ENCODE measurements at regions not wholly inside any gene's neighbourhood (a gene's known extent, or its start where the extent isn't known, plus 50 kb on each side); places are given as distances from the start of the nearest gene placed in this dataset.

- no peak for TF ChIP-seq EZH2 (IDR thresholded peaks at IDR 0.05; ENCODE audit: insufficient read depth, poor library complexity, severe bottlenecking)
- no peak for TF ChIP-seq EZH2phosphoT487 (IDR thresholded peaks at IDR 0.05; ENCODE audit: insufficient read depth, low read depth)
- in situ Hi-C loops (cut with MboI), result no loop called here
- Histone ChIP-seq H4K20me1 (ENCODE audit: insufficient read depth) (no peaks in the 10 kb centered on the region), H3K4me3 (no peak overlapping the region), H3K4me2 (ENCODE audit: unreplicated experiment) (no peak overlapping the region), H2AFZ (no peak overlapping the region), H3K79me2 (ENCODE audit: insufficient read depth) (no peaks in the 10 kb centered on the region), H3K27me3 (replicated peaks; ENCODE audit: insufficient read depth) (no peaks in the 10 kb centered on the region; the same call in 1 of the 2 replicates), H3K9ac (no peak overlapping the region), H3K9me2 (ENCODE audit: insufficient read depth) (no peaks in the 10 kb centered on the region), H3K27ac (no peak overlapping the region), H3K9me3 (ENCODE audit: low read depth) (no peaks in the 10 kb centered on the region), H3F3A (ENCODE audit: insufficient read depth) (no peaks in the 10 kb centered on the region), H3K4me1 (ENCODE audit: insufficient read depth) (no peaks in the 10 kb centered on the region), H3K36me3 (ENCODE audit: low read depth) (no peaks in the 10 kb centered on the region)
- no peak for DNase-seq
- 57 to 61% methylated on average over 11 of the region's 11 CpGs for WGBS, 2 experiments (ENCODE audit: low coverage in 1 of 2, low lambda C conversion rate in 2 of 2, missing lambda C conversion rate in 2 of 2)
Measured at GRCh38 chr6:169931261-169931660, 179.8 kb downstream of the ERMARD start.

GRCh38 chr6:169930799-169931198 is 179.4 kb downstream of the ERMARD start:
- Histone ChIP-seq H3K36me3 (ENCODE audit: low read depth) (no peaks in the 10 kb centered on the region), H3K4me2 (ENCODE audit: unreplicated experiment) (no peak overlapping the region), H3K27ac (no peak overlapping the region), H4K20me1 (ENCODE audit: insufficient read depth) (no peaks in the 10 kb centered on the region), H3K27me3 (replicated peaks; ENCODE audit: insufficient read depth) (no peaks in the 10 kb centered on the region; the same call in 1 of the 2 replicates), H3K79me2 (ENCODE audit: insufficient read depth) (no peaks in the 10 kb centered on the region), H3K4me3 (no peak overlapping the region), H3K9ac (no peak overlapping the region), H3K9me3 (ENCODE audit: low read depth) (no peaks in the 10 kb centered on the region), H3K9me2 (ENCODE audit: insufficient read depth) (no peaks in the 10 kb centered on the region), H3F3A (ENCODE audit: insufficient read depth) (no peaks in the 10 kb centered on the region), H3K4me1 (ENCODE audit: insufficient read depth) (no peaks in the 10 kb centered on the region), H2AFZ (no peak overlapping the region)
- whole genome bisulfite sequencing, 2 experiments (ENCODE audit: low coverage in 1 of 2, low lambda C conversion rate in 2 of 2, missing lambda C conversion rate in 2 of 2), result 71 to 72% methylated on average over 6 of the region's 6 CpGs
- no peak for TF ChIP-seq EZH2phosphoT487 (IDR thresholded peaks at IDR 0.05; ENCODE audit: insufficient read depth, low read depth)
- TF ChIP-seq EZH2 (IDR thresholded peaks at IDR 0.05; ENCODE audit: insufficient read depth, poor library complexity, severe bottlenecking), result no peak
- DNase-seq, result no peak
- in situ Hi-C loops (cut with MboI), result no loop called here

GRCh38 chr6:169927711-169928110 is 176.3 kb downstream of the ERMARD start:
- Histone ChIP-seq H3K27ac (no peak overlapping the region), H3K9me2 (ENCODE audit: insufficient read depth) (no peaks in the 10 kb centered on the region), H3F3A (ENCODE audit: insufficient read depth) (no peaks in the 10 kb centered on the region), H3K36me3 (ENCODE audit: low read depth) (no peaks in the 10 kb centered on the region), H3K4me2 (ENCODE audit: unreplicated experiment) (no peak overlapping the region), H3K27me3 (replicated peaks; ENCODE audit: insufficient read depth) (no peaks in the 10 kb centered on the region; the same call in 1 of the 2 replicates), H3K79me2 (ENCODE audit: insufficient read depth) (no peaks in the 10 kb centered on the region), H3K4me1 (ENCODE audit: insufficient read depth) (no peaks in the 10 kb centered on the region), H4K20me1 (ENCODE audit: insufficient read depth) (no peaks in the 10 kb centered on the region), H3K9ac (no peak overlapping the region), H3K4me3 (no peak overlapping the region), H2AFZ (no peak overlapping the region), H3K9me3 (ENCODE audit: low read depth) (no peaks in the 10 kb centered on the region)
- in situ Hi-C loops (cut with MboI), result no loop called here
- WGBS, 2 experiments (ENCODE audit: low coverage in 1 of 2, low lambda C conversion rate in 2 of 2, missing lambda C conversion rate in 2 of 2), result 27 to 35% methylated on average over 5 of the region's 5 CpGs
- TF ChIP-seq EZH2 (IDR thresholded peaks at IDR 0.05; ENCODE audit: insufficient read depth, poor library complexity, severe bottlenecking) (no peak), EZH2phosphoT487 (IDR thresholded peaks at IDR 0.05; ENCODE audit: insufficient read depth, low read depth) (no peak)
- no peak for DNase-seq

- DNase-seq, result no peak
- Histone ChIP-seq H3F3A (ENCODE audit: insufficient read depth) (no peaks in the 10 kb centered on the region), H3K4me2 (ENCODE audit: unreplicated experiment) (no peak overlapping the region), H3K27me3 (replicated peaks; ENCODE audit: insufficient read depth) (no peaks in the 10 kb centered on the region; the same call in 1 of the 2 replicates), H3K27ac (no peak overlapping the region), H3K79me2 (ENCODE audit: insufficient read depth) (no peaks in the 10 kb centered on the region), H3K9me3 (ENCODE audit: low read depth) (no peaks in the 10 kb centered on the region), H3K9ac (no peak overlapping the region), H3K36me3 (ENCODE audit: low read depth) (no peaks in the 10 kb centered on the region), H4K20me1 (ENCODE audit: insufficient read depth) (no peaks in the 10 kb centered on the region), H3K4me3 (no peak overlapping the region), H3K9me2 (ENCODE audit: insufficient read depth) (no peaks in the 10 kb centered on the region), H3K4me1 (ENCODE audit: insufficient read depth) (no peaks in the 10 kb centered on the region), H2AFZ (no peak overlapping the region)
- TF ChIP-seq EZH2 (IDR thresholded peaks at IDR 0.05; ENCODE audit: insufficient read depth, poor library complexity, severe bottlenecking), result no peak
- TF ChIP-seq EZH2phosphoT487 (IDR thresholded peaks at IDR 0.05; ENCODE audit: insufficient read depth, low read depth), result no peak
- in situ Hi-C loops (cut with MboI), result no loop called here
- 4% methylated on average over 11 of the region's 11 CpGs for WGBS, 2 experiments (ENCODE audit: low coverage in 1 of 2, low lambda C conversion rate in 2 of 2, missing lambda C conversion rate in 2 of 2)
Measured at GRCh38 chr6:169926617-169927417, 175.4 kb downstream of the ERMARD start.
